H1 (cell line): ENCODE measurements at regions not wholly inside any gene's neighbourhood (a gene's known extent, or its start where the extent isn't known, plus 50 kb on each side); places are given as distances from the start of the nearest gene placed in this dataset.

Experiments used
- CTCF ChIA-PET: fragments of 300-600 bp; sonication (Branson Sonifier 250); formaldehyde crosslinking; loops from one replicate; lab custom pipeline; 2021; ENCODE audit not compliant: partially characterized antibody; lab: Charles Lee
- POLR2A ChIA-PET: fragments of 300-600 bp; sonication (Branson Sonifier 250); formaldehyde crosslinking; loops from one replicate; lab custom pipeline; 2021; ENCODE audit warnings: inconsistent platforms; ENCODE audit not compliant: partially characterized antibody; lab: Charles Lee
- DNase-seq, 2 experiments: peaks; one replicate each; pipeline versions ENCODE4 v3.0.0 to v3.0.0-alpha.2; 2010 to 2022; ENCODE audit warnings: low spot score in 2 of 2, low read depth in 1 of 2, mixed read lengths in 1 of 2
- FAIRE-seq: peaks from 2 replicates; lab custom pipeline; 2011; peaks lifted over from hg19 to GRCh38; lab: Jason Lieb, UNC
- H2AFZ ChIP-seq: 2 replicates; pipeline ENCODE4 v1.8.1; 2012; ENCODE audit warnings: low read length, inconsistent platforms
- H2AK5ac ChIP-seq: 2 replicates; pipeline ENCODE4 v1.6.1; 2013; ENCODE audit warnings: low read depth, low read length
- H2BK120ac ChIP-seq: replicated peaks from 2 replicates; pipeline ENCODE3; 2013; ENCODE audit warnings: low read depth, low read length, inconsistent platforms
- H2BK12ac ChIP-seq: 2 replicates; pipeline ENCODE4 v1.6.1; 2013; ENCODE audit warnings: low read depth, low read length
- H2BK15ac ChIP-seq: 2 replicates; pipeline ENCODE4 v1.6.1; 2013; ENCODE audit warnings: low read length
- H2BK20ac ChIP-seq: 2 replicates; pipeline ENCODE4 v1.6.1; 2013; ENCODE audit warnings: low read length
- H2BK5ac ChIP-seq: 2 replicates; pipeline ENCODE4 v1.6.1; 2013; ENCODE audit warnings: low read depth, low read length
- H3K14ac ChIP-seq: 2 replicates; pipeline ENCODE4 v1.6.1; 2013; ENCODE audit warnings: inconsistent platforms; ENCODE audit not compliant: insufficient read length
- H3K18ac ChIP-seq: 2 replicates; pipeline ENCODE4 v1.6.1; 2013; ENCODE audit warnings: low read length; ENCODE audit errors: extremely low read depth
- H3K23ac ChIP-seq: 2 replicates; pipeline ENCODE4 v1.6.1; 2013; ENCODE audit warnings: inconsistent platforms; ENCODE audit not compliant: insufficient read length
- H3K23me2 ChIP-seq: 2 replicates; pipeline ENCODE4 v1.6.1; 2013; ENCODE audit warnings: low read depth, low read length
- H3K27ac ChIP-seq: 2 replicates; pipeline ENCODE4 v1.6.1; 2011; ENCODE audit warnings: low read depth, low read length, inconsistent platforms
- H3K27me3 ChIP-seq, 4 experiments: replicated peaks in 1 of 4; 1 replicate in 1 of 4; 2 replicates in 3 of 4; pipeline versions ENCODE4 v1.6.1 to v1.8.1; 2011 to 2013; ENCODE audit warnings: low read length in 3 of 4, mild to moderate bottlenecking in 3 of 4, inconsistent platforms in 2 of 4, mixed read lengths in 2 of 4, moderate library complexity in 1 of 4; ENCODE audit not compliant: control insufficient read depth in 3 of 4, insufficient read depth in 3 of 4; ENCODE audit errors: extremely low read depth in 1 of 4
- H3K36me3 ChIP-seq, 4 experiments: 2 replicates each; pipeline versions ENCODE4 v1.6.1 to v1.8.1; 2011 to 2013; ENCODE audit warnings: mild to moderate bottlenecking in 4 of 4, low read length in 3 of 4, moderate library complexity in 2 of 4, control low read depth in 1 of 4, inconsistent platforms in 1 of 4; ENCODE audit not compliant: insufficient read depth in 4 of 4, control insufficient read depth in 2 of 4
- H3K4ac ChIP-seq: replicated peaks from 2 replicates; pipeline ENCODE3; 2013; ENCODE audit warnings: low read length, low read depth, mixed read lengths, inconsistent platforms; ENCODE audit not compliant: insufficient read length
- H3K4me1 ChIP-seq, 4 experiments: replicated peaks in 1 of 4; 1 replicate in 1 of 4; 2 replicates in 3 of 4; pipeline versions ENCODE4 v1.6.1 to v1.8.1; 2011 to 2013; ENCODE audit warnings: low read length in 3 of 4, inconsistent platforms in 2 of 4, mixed read lengths in 1 of 4; ENCODE audit not compliant: insufficient read depth in 4 of 4, control insufficient read depth in 3 of 4
- H3K4me2 ChIP-seq, 2 experiments: 2 replicates each; pipeline versions ENCODE4 v1.6.1 to v1.8.1; 2011 to 2013; ENCODE audit warnings: low read depth in 2 of 2, low read length in 2 of 2, control low read depth in 1 of 2, inconsistent platforms in 1 of 2, mild to moderate bottlenecking in 1 of 2; ENCODE audit not compliant: insufficient read depth in 1 of 2
- H3K4me3 ChIP-seq, 4 experiments: fragments of 200-600, 300-600 bp in 1 of 4; sonication (generic), shearing (Covaris generic), sonication (Bioruptor Twin) in 1 of 4; 2 replicates each; pipeline versions ENCODE4 v1.5.1 to v1.8.1; 2011 to 2016; ENCODE audit warnings: low read length in 4 of 4, low read depth in 3 of 4, control low read depth in 2 of 4, inconsistent platforms in 2 of 4, mild to moderate bottlenecking in 2 of 4, mixed read lengths in 1 of 4, moderate library complexity in 1 of 4; ENCODE audit not compliant: insufficient read depth in 2 of 4; ENCODE audit errors: extremely low read depth in 1 of 4
- H3K56ac ChIP-seq: replicated peaks from 2 replicates; pipeline ENCODE3; 2013; ENCODE audit warnings: low read depth, mild to moderate bottlenecking, mixed read lengths, low read length, inconsistent platforms; ENCODE audit not compliant: insufficient read length
- H3K79me1 ChIP-seq: 2 replicates; pipeline ENCODE4 v1.6.1; 2013; ENCODE audit warnings: low read depth, low read length, control low read depth
- H3K79me2 ChIP-seq, 2 experiments: 2 replicates each; pipeline versions ENCODE4 v1.6.1 to v1.8.1; 2012 to 2013; ENCODE audit warnings: low read length in 2 of 2, mild to moderate bottlenecking in 2 of 2, inconsistent platforms in 1 of 2; ENCODE audit not compliant: insufficient read depth in 2 of 2, control insufficient read depth in 1 of 2
- H3K9ac ChIP-seq, 4 experiments: replicated peaks in 1 of 4; 1 replicate in 1 of 4; 2 replicates in 3 of 4; pipeline versions ENCODE4 v1.6.1 to v1.8.1; 2011 to 2013; ENCODE audit warnings: low read depth in 3 of 4, low read length in 3 of 4, control low read depth in 2 of 4, mild to moderate bottlenecking in 2 of 4, moderate library complexity in 2 of 4, inconsistent platforms in 1 of 4; ENCODE audit errors: extremely low read depth in 1 of 4
- H3K9me3 ChIP-seq, 2 experiments: 2 replicates each; pipeline versions ENCODE4 v1.6.1 to v1.8.1; 2012 to 2013; ENCODE audit warnings: mild to moderate bottlenecking in 2 of 2, moderate library complexity in 2 of 2, control low read depth in 1 of 2, inconsistent platforms in 1 of 2, low read depth in 1 of 2, low read length in 1 of 2, mixed read lengths in 1 of 2; ENCODE audit not compliant: insufficient read depth in 2 of 2
- H4K20me1 ChIP-seq, 2 experiments: replicated peaks in 1 of 2; 2 replicates each; pipeline versions ENCODE3 to v1.8.1; 2011 to 2013; ENCODE audit warnings: inconsistent platforms in 2 of 2, low read length in 2 of 2, mild to moderate bottlenecking in 1 of 2; ENCODE audit not compliant: insufficient read depth in 2 of 2, control insufficient read depth in 1 of 2
- H4K5ac ChIP-seq: 2 replicates; pipeline ENCODE4 v1.6.1; 2013; ENCODE audit warnings: low read length, low read depth, mixed read lengths, inconsistent platforms; ENCODE audit not compliant: insufficient read length
- H4K8ac ChIP-seq: 2 replicates; pipeline ENCODE4 v1.8.0; 2013; ENCODE audit warnings: mild to moderate bottlenecking, moderate library complexity, low read length, inconsistent platforms; ENCODE audit not compliant: insufficient read depth; ENCODE audit errors: extremely low read depth
- H4K91ac ChIP-seq: replicated peaks from 2 replicates; pipeline ENCODE3; 2013; ENCODE audit warnings: low read length, mixed read lengths, inconsistent platforms; ENCODE audit not compliant: insufficient read length
- SRF ChIP-seq: IDR thresholded peaks from 2 replicates; pipeline ENCODE4 v1.6.1; 2011; ENCODE audit warnings: mild to moderate bottlenecking, low read depth, low read length, moderate library complexity
- TEAD4 ChIP-seq: IDR thresholded peaks from 2 replicates; pipeline ENCODE4 v1.6.1; 2012; ENCODE audit warnings: low read depth, low read length, inconsistent platforms, mixed read lengths
- WGBS, 2 experiments: shearing (Covaris generic) in 1 of 2; methylation state at CpG; one replicate each; pipeline versions ENCODE4 v1.1.6 to v1.1.7; 2013 to 2015; ENCODE audit warnings: low lambda C conversion rate in 2 of 2, mixed read lengths in 2 of 2, inconsistent platforms in 1 of 2, low coverage in 1 of 2, missing lambda C conversion rate in 1 of 2; ENCODE audit not compliant: insufficient replicate concordance in 2 of 2, insufficient coverage in 1 of 2, insufficient read length in 1 of 2; ENCODE audit errors: extremely low coverage in 1 of 2, missing lambda C conversion rate in 1 of 2; 5-methylcytosine and 5-hydroxymethylcytosine counted together

DNA sequence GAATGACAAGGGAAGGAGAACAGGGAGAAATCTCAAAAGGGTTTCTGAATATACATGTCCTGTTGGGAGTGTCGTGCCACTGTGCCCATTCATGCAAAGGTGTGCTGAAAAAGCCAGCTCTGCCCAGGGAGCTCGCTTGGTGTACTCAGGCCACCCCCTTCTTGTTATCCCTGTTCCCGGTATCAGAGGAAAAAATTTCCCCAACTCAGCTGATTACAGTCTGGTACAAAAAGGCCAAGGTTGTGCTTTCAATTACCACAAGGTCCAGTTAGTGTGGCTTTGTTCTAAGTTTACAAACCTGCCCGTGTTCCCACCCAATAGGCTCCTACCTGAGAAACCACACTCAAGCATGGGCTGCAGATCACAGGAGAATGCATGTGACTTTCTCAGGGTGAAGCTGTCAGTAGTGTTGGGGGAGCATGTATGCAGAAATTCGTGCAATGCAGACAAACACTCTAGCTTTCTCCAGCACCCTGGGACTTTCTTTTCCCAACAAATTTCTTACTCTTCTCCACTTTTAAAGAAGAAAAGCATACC lies 648.5 kb downstream of the NR2F2 start:
- Histone ChIP-seq H2AFZ (no peak overlapping the region), H3K23me2 (no peaks in the 10 kb centered on the region; the same call in 1 of the 2 replicates), H3K27ac (no peak overlapping the region), H3K4me3 (no peak overlapping the region), H3K27me3 (peaks cover 0 to 8% (median 6%) of the 10 kb centered on the region in 4 experiments; a peak in 4 of 7 replicates), H4K5ac (no peak overlapping the region), H3K18ac (no peak overlapping the region), H3K79me2 (no peaks in the 10 kb centered on the region), H3K9ac (no peak overlapping the region), H4K8ac (no peak overlapping the region), H2BK20ac (no peak overlapping the region), H3K4me2 (no peak overlapping the region), H3K79me1 (no peaks in the 10 kb centered on the region)
- TF ChIP-seq TEAD4 (0 out of 2 replicates have a peak, but pooled peaks have one; percentile 18), SRF (no peak)
- TF ChIP-seq, all 59 proteins: peak for 1
- no peaks in the 10 kb centered on the region for H3K36me3 ChIP-seq
- no peak overlapping the region for H3K56ac ChIP-seq
- CTCF ChIA-PET: no interaction called here
- no peak overlapping the region for H2BK5ac ChIP-seq
- DNase-seq: no peak
- WGBS, 2 experiments: 75% methylated on average over 5 of the region's 5 CpGs; no CpG with 5 or more reads in 1 of the 2 experiments
- POLR2A ChIA-PET: no interaction called here
- H4K20me1 ChIP-seq: no peaks in the 10 kb centered on the region
- no peak overlapping the region for H2BK12ac ChIP-seq
- H3K9me3 ChIP-seq: no peaks in the 10 kb centered on the region
- FAIRE-seq: no peak
- H3K14ac ChIP-seq: no peak overlapping the region
- no peak overlapping the region for H4K91ac ChIP-seq
- no peak overlapping the region for H2BK120ac ChIP-seq
- H3K4ac ChIP-seq: no peak overlapping the region
- H3K4me1 ChIP-seq: no peaks in the 10 kb centered on the region
- H3K23ac ChIP-seq: no peak overlapping the region
- no peak overlapping the region for H2AK5ac ChIP-seq
- no peak overlapping the region for H2BK15ac ChIP-seq
